ENCODE measurements at regions not wholly inside any gene's neighbourhood (a gene's known extent, or its start where the extent isn't known, plus 50 kb on each side); places are given as distances from the start of the nearest gene placed in this dataset.

DNA sequence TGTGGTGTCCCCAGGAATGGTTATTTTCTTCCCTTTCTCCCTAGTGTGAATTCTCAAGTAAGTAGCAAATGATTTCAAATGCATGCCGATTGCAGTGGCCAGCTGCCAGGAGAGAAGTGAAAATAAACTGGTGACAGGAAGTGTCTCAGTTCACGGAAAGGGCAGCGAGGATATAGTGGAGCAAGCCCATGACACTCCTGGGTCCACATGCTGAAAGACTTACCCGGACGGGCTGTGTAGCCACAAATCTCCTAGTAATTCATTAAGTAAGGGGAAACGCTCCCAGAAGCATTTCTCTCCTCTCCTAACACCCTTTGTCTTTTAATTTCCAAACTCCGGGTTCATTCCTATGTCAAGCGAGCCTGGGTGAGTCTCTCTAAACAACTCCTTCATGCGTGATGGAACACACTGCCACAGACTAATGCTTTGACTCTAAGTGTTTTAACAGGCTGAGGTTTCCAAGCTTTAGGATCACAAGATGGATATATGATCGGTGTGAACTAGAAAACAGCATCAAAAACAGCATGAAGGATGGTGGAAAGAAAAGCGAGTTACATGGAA lies 125.6 kb downstream of the CYP26A1 start:
- DNase-seq = peak; percentile 51
- BruUV-seq (replicated peaks) = no TSS peak

DNA sequence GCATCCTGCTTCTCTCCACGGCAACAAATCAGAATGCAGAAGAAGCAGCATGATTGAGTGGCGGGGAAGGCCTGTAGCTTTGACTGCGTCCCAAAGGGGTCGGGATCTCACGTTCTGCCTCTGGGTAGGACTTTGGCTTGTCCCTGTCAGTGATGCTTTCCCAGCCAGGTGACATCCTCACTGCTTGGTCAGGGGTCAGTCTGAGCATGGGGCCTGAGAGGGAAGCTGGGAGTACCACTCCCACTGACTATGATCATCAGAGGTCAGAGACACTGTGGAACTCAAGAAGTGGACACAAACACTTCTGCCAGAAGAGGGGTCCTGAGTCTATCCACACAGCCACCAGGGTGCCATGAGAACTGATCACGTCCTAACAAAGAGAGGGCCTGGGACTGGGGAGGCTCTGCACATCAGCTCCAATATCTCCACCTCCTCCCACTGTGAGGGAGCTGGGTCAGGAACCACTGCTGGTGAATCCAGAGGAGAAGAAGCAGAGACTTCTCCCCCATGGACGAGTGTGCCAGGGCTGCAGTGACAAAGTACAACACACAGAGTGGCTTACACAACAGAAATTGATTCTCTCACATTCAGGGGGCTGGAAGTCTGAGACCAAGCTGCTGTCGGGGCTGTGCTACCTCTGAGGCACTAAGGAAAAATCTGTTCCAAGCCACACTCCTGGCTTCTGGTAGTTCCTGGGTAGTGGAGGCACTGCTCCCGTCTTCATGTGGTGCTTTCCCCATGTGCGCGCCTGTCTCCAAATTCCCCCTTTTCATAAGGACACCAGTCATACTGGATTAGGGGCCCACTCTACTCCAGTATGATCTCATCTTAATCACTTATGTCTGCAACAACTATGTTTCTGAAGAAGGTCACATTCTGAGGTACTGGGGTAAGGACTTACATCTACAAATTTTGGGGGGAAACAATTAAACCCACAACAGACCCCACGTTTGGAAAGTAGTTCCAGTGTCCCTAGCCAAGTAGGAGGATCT lies 131.1 kb downstream of the CYP26A1 start:
- CTCF ChIA-PET = no interaction called here
- Mint-ChIP-seq H3K9me3 (ENCODE audit: low read depth, unreplicated experiment) (no peaks in the 10 kb centered on the region), H3K27me3 (ENCODE audit: unreplicated experiment) (no peaks in the 10 kb centered on the region), H3K36me3 (ENCODE audit: insufficient read depth, unreplicated experiment) (no peaks in the 10 kb centered on the region), H3K4me3 (ENCODE audit: low read depth, unreplicated experiment) (no peak overlapping the region), H3K27ac (ENCODE audit: unreplicated experiment) (no peak overlapping the region), H3K4me1 (ENCODE audit: low read depth, unreplicated experiment) (peaks cover 7% of the 10 kb centered on the region)
- no TSS peak for BruUV-seq (replicated peaks)
- intact Hi-C loops (cut with micrococcal nuclease; ENCODE audit: unreplicated experiment) = no loop called here
- TF ChIP-seq, protein P1, sequence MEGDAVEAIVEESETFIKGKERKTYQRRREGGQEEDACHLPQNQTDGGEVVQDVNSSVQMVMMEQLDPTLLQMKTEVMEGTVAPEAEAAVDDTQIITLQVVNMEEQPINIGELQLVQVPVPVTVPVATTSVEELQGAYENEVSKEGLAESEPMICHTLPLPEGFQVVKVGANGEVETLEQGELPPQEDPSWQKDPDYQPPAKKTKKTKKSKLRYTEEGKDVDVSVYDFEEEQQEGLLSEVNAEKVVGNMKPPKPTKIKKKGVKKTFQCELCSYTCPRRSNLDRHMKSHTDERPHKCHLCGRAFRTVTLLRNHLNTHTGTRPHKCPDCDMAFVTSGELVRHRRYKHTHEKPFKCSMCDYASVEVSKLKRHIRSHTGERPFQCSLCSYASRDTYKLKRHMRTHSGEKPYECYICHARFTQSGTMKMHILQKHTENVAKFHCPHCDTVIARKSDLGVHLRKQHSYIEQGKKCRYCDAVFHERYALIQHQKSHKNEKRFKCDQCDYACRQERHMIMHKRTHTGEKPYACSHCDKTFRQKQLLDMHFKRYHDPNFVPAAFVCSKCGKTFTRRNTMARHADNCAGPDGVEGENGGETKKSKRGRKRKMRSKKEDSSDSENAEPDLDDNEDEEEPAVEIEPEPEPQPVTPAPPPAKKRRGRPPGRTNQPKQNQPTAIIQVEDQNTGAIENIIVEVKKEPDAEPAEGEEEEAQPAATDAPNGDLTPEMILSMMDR (IDR thresholded peaks at IDR 0.05; ENCODE audit: unreplicated experiment) = no peak
- no peak for DNase-seq

More for the DNA sequence above, 125.6 kb downstream of the CYP26A1 start:
- no peaks in the 10 kb centered on the region for H3K27me3 Mint-ChIP-seq (ENCODE audit: unreplicated experiment)
- peak overlapping the region; percentile 47 for H3K4me3 Mint-ChIP-seq (ENCODE audit: low read depth, unreplicated experiment)
- intact Hi-C loops (cut with micrococcal nuclease; ENCODE audit: unreplicated experiment) = loop anchor here (5.0 to 10.0 kb wide), 2 partner anchors 74 to 88 kb away; no protein-coding TSS in a partner anchor
- H3K9me3 Mint-ChIP-seq (ENCODE audit: low read depth, unreplicated experiment) = no peaks in the 10 kb centered on the region
- peak overlapping the region; percentile 83 for H3K27ac Mint-ChIP-seq (ENCODE audit: unreplicated experiment)
- H3K36me3 Mint-ChIP-seq (ENCODE audit: insufficient read depth, unreplicated experiment) = peaks cover 8% of the 10 kb centered on the region
- peaks cover 25% of the 10 kb centered on the region for H3K4me1 Mint-ChIP-seq (ENCODE audit: low read depth, unreplicated experiment)
- TF ChIP-seq, protein P1 (IDR thresholded peaks at IDR 0.05; ENCODE audit: unreplicated experiment) = no peak
- CTCF ChIA-PET = interaction anchor here (0.5 kb wide), 1 partner anchor 1095 kb away, joined by 3 read pairs; no protein-coding TSS in a partner anchor

DNA sequence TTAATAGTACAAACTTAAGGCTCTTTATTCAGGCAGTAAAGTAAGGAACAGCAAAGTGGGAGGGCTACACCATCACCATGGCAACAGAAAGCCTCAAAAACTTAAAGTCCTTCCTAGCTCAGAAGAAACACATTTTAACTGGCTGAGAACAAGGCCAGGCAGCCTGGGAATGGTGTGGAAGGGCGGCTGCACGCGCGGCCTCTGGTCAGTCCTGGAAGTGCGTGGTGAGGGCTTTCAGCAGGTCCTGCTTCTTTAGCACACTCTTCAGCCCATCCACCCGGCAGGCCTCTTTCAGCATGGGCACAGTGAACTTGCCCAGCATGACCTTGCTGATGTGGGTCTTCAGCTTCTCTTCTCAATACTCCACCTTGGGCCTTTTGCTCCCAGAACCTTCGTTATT lies 133.0 kb downstream of the CYP26A1 start:
- DNase-seq = no peak
- Mint-ChIP-seq H3K4me1 (ENCODE audit: low read depth, unreplicated experiment) (no peaks in the 10 kb centered on the region), H3K4me3 (ENCODE audit: low read depth, unreplicated experiment) (no peak overlapping the region), H3K9me3 (ENCODE audit: low read depth, unreplicated experiment) (no peaks in the 10 kb centered on the region), H3K27me3 (ENCODE audit: unreplicated experiment) (no peaks in the 10 kb centered on the region), H3K36me3 (ENCODE audit: insufficient read depth, unreplicated experiment) (no peaks in the 10 kb centered on the region), H3K27ac (ENCODE audit: unreplicated experiment) (no peak overlapping the region)
- TF ChIP-seq, protein P1 (IDR thresholded peaks at IDR 0.05; ENCODE audit: unreplicated experiment) = no peak
- CTCF ChIA-PET = no interaction called here
- intact Hi-C loops (cut with micrococcal nuclease; ENCODE audit: unreplicated experiment) = no loop called here
- BruUV-seq (replicated peaks) = no TSS peak

DNA sequence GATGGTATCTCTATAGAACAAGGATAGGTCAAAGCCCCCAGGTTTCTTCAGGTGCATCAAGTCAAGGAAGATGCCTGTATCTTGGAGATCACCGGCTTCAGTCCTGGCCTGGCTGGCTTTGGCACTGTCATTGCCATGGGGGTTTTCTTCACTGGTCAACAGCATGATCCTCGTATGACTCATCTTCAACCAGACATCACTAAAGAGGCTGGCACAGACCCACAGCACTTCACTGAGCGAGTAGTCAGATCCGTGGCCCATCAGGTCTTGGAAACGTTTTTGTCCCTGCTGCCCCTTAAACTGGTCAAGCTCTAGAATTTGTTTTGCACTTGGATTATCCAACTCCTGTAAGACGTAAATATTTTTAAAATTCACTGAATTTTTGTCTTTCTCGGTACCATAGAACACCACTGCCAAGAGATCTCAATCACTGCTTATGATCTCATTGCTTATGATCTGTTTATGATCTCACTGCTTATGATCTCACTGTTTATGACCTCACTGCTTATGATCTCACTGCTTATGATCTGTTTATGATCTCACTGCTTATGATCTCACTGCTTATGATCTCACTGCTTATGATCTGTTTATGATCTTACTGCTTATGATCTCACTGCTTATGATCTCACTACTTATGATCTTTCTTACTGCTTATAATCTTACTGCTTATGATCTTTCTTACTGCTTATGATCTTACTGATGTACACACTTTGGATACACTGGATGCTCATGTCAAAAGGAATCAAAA lies 135.2 kb downstream of the CYP26A1 start:
- intact Hi-C loops (cut with micrococcal nuclease; ENCODE audit: unreplicated experiment) = no loop called here
- no peaks in the 10 kb centered on the region for H3K4me1 Mint-ChIP-seq (ENCODE audit: low read depth, unreplicated experiment)
- H3K4me3 Mint-ChIP-seq (ENCODE audit: low read depth, unreplicated experiment) = no peak overlapping the region
- H3K27me3 Mint-ChIP-seq (ENCODE audit: unreplicated experiment) = no peaks in the 10 kb centered on the region
- H3K36me3 Mint-ChIP-seq (ENCODE audit: insufficient read depth, unreplicated experiment) = no peaks in the 10 kb centered on the region
- CTCF ChIA-PET = no interaction called here
- no peak for DNase-seq
- TF ChIP-seq, protein P1 (IDR thresholded peaks at IDR 0.05; ENCODE audit: unreplicated experiment) = no peak
- H3K27ac Mint-ChIP-seq (ENCODE audit: unreplicated experiment) = no peak overlapping the region
- no peaks in the 10 kb centered on the region for H3K9me3 Mint-ChIP-seq (ENCODE audit: low read depth, unreplicated experiment)
- BruUV-seq (replicated peaks) = no TSS peak
